IMR-90 (cell line): ENCODE measurements at regions not wholly inside any gene's neighbourhood (a gene's known extent, or its start where the extent isn't known, plus 50 kb on each side); places are given as distances from the start of the nearest gene placed in this dataset.

Experiments used
- ATAC-seq: fragments of 200-7000 bp; cut with Tn5 transposase; 2 replicates; pipeline ENCODE4 v1.9.1; 2020; ENCODE audit warnings: low read depth, mild to moderate bottlenecking, moderate library complexity
- BruUV-seq: library from RNA; stranded (reverse); fragments of 400-500 nt; replicated peaks from 2 replicates; lab custom pipeline; 2021; lab: Mats Ljungman, UMichigan
- CTCF ChIA-PET: fragments of 300-600 bp; formaldehyde crosslinking; extraction: SDS; loops from one replicate; lab custom pipeline; 2021; ENCODE audit warnings: antibody characterized with exemption; lab: Yijun Ruan, JAX
- POLR2A ChIA-PET: fragments of 300-600 bp; sonication (Branson Sonifier 250); formaldehyde crosslinking; loops from one replicate; lab custom pipeline; 2022; ENCODE audit warnings: antibody characterized with exemption; ENCODE audit not compliant: unreplicated experiment; lab: Charles Lee
- DNase-seq: peaks from one replicate; pipeline ENCODE4 v3.0.0; 2013
- H2AFZ ChIP-seq: replicated peaks from 2 replicates; pipeline ENCODE3; 2013; ENCODE audit warnings: low read length, mild to moderate bottlenecking; ENCODE audit not compliant: poor library complexity
- H2AK5ac ChIP-seq: 2 replicates; pipeline ENCODE4 v1.6.1; 2013; ENCODE audit warnings: low read depth, low read length, inconsistent platforms
- H2AK9ac ChIP-seq: replicated peaks from 2 replicates; pipeline ENCODE3; 2013; ENCODE audit warnings: mild to moderate bottlenecking, low read depth, low read length, moderate library complexity; ENCODE audit not compliant: poor library complexity
- H2BK120ac ChIP-seq: 2 replicates; pipeline ENCODE4 v1.6.1; 2013; ENCODE audit warnings: low read depth, low read length, inconsistent platforms
- H2BK15ac ChIP-seq: 3 replicates; pipeline ENCODE4 v1.6.1; 2013; ENCODE audit warnings: low read depth, low read length, inconsistent platforms
- H2BK20ac ChIP-seq: 2 replicates; pipeline ENCODE4 v1.6.1; 2013; ENCODE audit warnings: low read depth, mild to moderate bottlenecking, inconsistent platforms, low read length, moderate library complexity
- H2BK5ac ChIP-seq: 2 replicates; pipeline ENCODE4 v1.6.1; 2013; ENCODE audit warnings: mild to moderate bottlenecking, low read depth, low read length, inconsistent platforms; ENCODE audit not compliant: poor library complexity, severe bottlenecking
- H3K14ac ChIP-seq: replicated peaks from 2 replicates; pipeline ENCODE4 v1.6.1; 2013; ENCODE audit warnings: low read depth, low read length, inconsistent platforms
- H3K18ac ChIP-seq: 2 replicates; pipeline ENCODE4 v1.6.1; 2013; ENCODE audit warnings: low read depth, low read length, control low read depth
- H3K23ac ChIP-seq: 2 replicates; pipeline ENCODE4 v1.6.1; 2013; ENCODE audit warnings: low read depth, low read length, inconsistent platforms
- H3K27ac ChIP-seq: 2 replicates; pipeline ENCODE4 v1.5.1; 2013; ENCODE audit warnings: mild to moderate bottlenecking, control low read depth, low read length; ENCODE audit not compliant: insufficient read depth
- H3K27me3 ChIP-seq: 2 replicates; pipeline ENCODE4 v1.6.1; 2013; ENCODE audit warnings: low read length; ENCODE audit not compliant: control insufficient read depth, insufficient read depth
- H3K36me3 ChIP-seq: 2 replicates; pipeline ENCODE4 v1.6.1; 2013; ENCODE audit warnings: low read length, mixed read lengths; ENCODE audit not compliant: control insufficient read depth, insufficient read depth
- H3K4ac ChIP-seq: 2 replicates; pipeline ENCODE4 v1.6.1; 2013; ENCODE audit warnings: low read depth, low read length, inconsistent platforms
- H3K4me1 ChIP-seq: 2 replicates; pipeline ENCODE4 v1.6.1; 2013; ENCODE audit warnings: low read length, mixed read lengths; ENCODE audit not compliant: control insufficient read depth, insufficient read depth
- H3K4me2 ChIP-seq: 2 replicates; pipeline ENCODE4 v1.6.1; 2013; ENCODE audit warnings: low read depth, mild to moderate bottlenecking, control low read depth, low read length, moderate library complexity
- H3K4me3 ChIP-seq: 2 replicates; pipeline ENCODE4 v1.5.1; 2013; ENCODE audit warnings: low read depth, mild to moderate bottlenecking, control low read depth, low read length, moderate library complexity; ENCODE audit not compliant: insufficient read depth
- H3K56ac ChIP-seq: 2 replicates; pipeline ENCODE4 v1.6.1; 2013; ENCODE audit warnings: low read length, inconsistent platforms; ENCODE audit not compliant: insufficient read depth; ENCODE audit errors: extremely low read depth
- H3K79me1 ChIP-seq, 2 experiments: 2 replicates each; pipeline ENCODE4 v1.6.1; 2013; ENCODE audit warnings: low read length in 2 of 2, inconsistent platforms in 1 of 2, low read depth in 1 of 2
- H3K9ac ChIP-seq: 2 replicates; pipeline ENCODE4 v1.6.1; 2013; ENCODE audit warnings: low read depth, low read length, control low read depth
- H3K9me1 ChIP-seq: 2 replicates; pipeline ENCODE4 v1.6.1; 2013; ENCODE audit warnings: low read length, inconsistent platforms; ENCODE audit not compliant: insufficient read depth
- H3K9me3 ChIP-seq: 2 replicates; pipeline ENCODE4 v1.6.1; 2013; ENCODE audit warnings: low read length; ENCODE audit not compliant: control insufficient read depth, insufficient read depth
- H4K20me1 ChIP-seq: 2 replicates; pipeline ENCODE4 v1.6.1; 2013; ENCODE audit warnings: low read length, inconsistent platforms; ENCODE audit not compliant: insufficient read depth
- H4K5ac ChIP-seq: 2 replicates; pipeline ENCODE4 v1.6.1; 2013; ENCODE audit warnings: mild to moderate bottlenecking, low read depth, low read length, control low read depth
- H4K8ac ChIP-seq, 2 experiments: 2 replicates each; pipeline ENCODE4 v1.6.1; 2013; ENCODE audit warnings: low read depth in 2 of 2, low read length in 2 of 2, control low read depth in 1 of 2, inconsistent platforms in 1 of 2
- H4K91ac ChIP-seq: 2 replicates; pipeline ENCODE4 v1.6.1; 2013; ENCODE audit warnings: low read depth, low read length, inconsistent platforms; ENCODE audit not compliant: insufficient read depth
- BHLHE40 ChIP-seq: fragments of 150-350 bp; IDR thresholded peaks from 2 replicates; pipeline ENCODE4 v1.6.1; 2016; ENCODE audit warnings: mild to moderate bottlenecking, low read depth, low read length
- CEBPB ChIP-seq: IDR thresholded peaks from 2 replicates; pipeline ENCODE4 v1.6.1; 2012; ENCODE audit warnings: low read depth, low read length, improper control_type of control experiment
- CHD1 ChIP-seq: IDR thresholded peaks from 2 replicates; pipeline ENCODE4 v1.6.1; 2012; ENCODE audit warnings: low read depth, low read length, improper control_type of control experiment
- CTCF ChIP-seq: conservative IDR thresholded peaks from 2 replicates; pipeline ENCODE4 v1.5.1; 2012; ENCODE audit warnings: mild to moderate bottlenecking, low read depth, low read length, improper control_type of control experiment
- FOS ChIP-seq: fragments of 150-350 bp; IDR thresholded peaks from 2 replicates; pipeline ENCODE4 v1.6.1; 2016; ENCODE audit warnings: low read depth, low read length
- MAFK ChIP-seq: IDR thresholded peaks from 2 replicates; pipeline ENCODE4 v1.6.1; 2012; ENCODE audit warnings: low read depth, low read length, improper control_type of control experiment
- MAZ ChIP-seq: IDR thresholded peaks from 2 replicates; pipeline ENCODE4 v1.6.1; 2012; ENCODE audit warnings: low read depth, mild to moderate bottlenecking, low read length, improper control_type of control experiment, moderate library complexity, borderline replicate concordance
- MXI1 ChIP-seq: IDR thresholded peaks from 2 replicates; pipeline ENCODE4 v1.6.1; 2012; ENCODE audit warnings: low read depth, mild to moderate bottlenecking, low read length, moderate library complexity, borderline replicate concordance
- NFE2L2 ChIP-seq: fragments of 150-350 bp; IDR thresholded peaks from 2 replicates; pipeline ENCODE4 v1.6.1; 2016; ENCODE audit warnings: low read depth, mild to moderate bottlenecking, low read length
- POLR2A ChIP-seq: IDR thresholded peaks from 2 replicates; pipeline ENCODE4 v1.6.1; 2012; ENCODE audit warnings: mild to moderate bottlenecking, low read depth, low read length
- RAD21 ChIP-seq: IDR thresholded peaks from 2 replicates; pipeline ENCODE4 v1.6.1; 2012; ENCODE audit warnings: low read length, improper control_type of control experiment
- RCOR1 ChIP-seq: IDR thresholded peaks from 2 replicates; pipeline ENCODE4 v1.6.1; 2012; ENCODE audit warnings: mild to moderate bottlenecking, low read length, improper control_type of control experiment; ENCODE audit not compliant: insufficient replicate concordance
- RFX5 ChIP-seq: IDR thresholded peaks from 2 replicates; pipeline ENCODE4 v1.8.0; 2012; ENCODE audit warnings: low read depth, mild to moderate bottlenecking, low read length, moderate library complexity
- SMC3 ChIP-seq: fragments of 150-350 bp; IDR thresholded peaks from 2 replicates; pipeline ENCODE4 v1.6.1; 2016; ENCODE audit warnings: low read depth, mild to moderate bottlenecking, antibody characterized with exemption, low read length, moderate library complexity
- USF2 ChIP-seq: fragments of 150-350 bp; IDR thresholded peaks from 2 replicates; pipeline ENCODE4 v1.6.1; 2017; ENCODE audit warnings: mild to moderate bottlenecking, antibody characterized with exemption, low read length, low read depth
- WGBS, 2 experiments: methylation state at CpG; one replicate each; pipeline versions ENCODE4 v1.1.5 to v1.1.7; 2013; ENCODE audit warnings: missing lambda C conversion rate in 2 of 2; ENCODE audit not compliant: insufficient read length in 1 of 2; ENCODE audit errors: extremely low coverage in 2 of 2; 5-methylcytosine and 5-hydroxymethylcytosine counted together
- dilution Hi-C: fragments of 300-500 bp; cut with HindIII; formaldehyde crosslinking; loops from one replicate; pipeline ENCODE4 v1.14.3; 2018; ENCODE audit warnings: low sequenced_read_pairs; ENCODE audit not compliant: unreplicated experiment
- in situ Hi-C: fragments of 300-500 bp; cut with MboI; formaldehyde crosslinking; loops from 3 replicates; pipeline ENCODE4 v1.14.3; 2019; ENCODE audit warnings: low sequenced_read_pairs, inconsistent platforms, mixed read lengths
- intact Hi-C: fragments of 100-400 bp; cut with micrococcal nuclease; formaldehyde crosslinking; loops from 2 replicates; pipeline ENCODE4 v1.10.0; 2022
- TF ChIP-seq, protein P1 (sequence below): fragments of 150-350 bp; IDR thresholded peaks from 2 replicates; pipeline ENCODE4 v1.6.1; 2016; ENCODE audit warnings: low read depth, mild to moderate bottlenecking, low read length, moderate library complexity, borderline replicate concordance

DNA sequence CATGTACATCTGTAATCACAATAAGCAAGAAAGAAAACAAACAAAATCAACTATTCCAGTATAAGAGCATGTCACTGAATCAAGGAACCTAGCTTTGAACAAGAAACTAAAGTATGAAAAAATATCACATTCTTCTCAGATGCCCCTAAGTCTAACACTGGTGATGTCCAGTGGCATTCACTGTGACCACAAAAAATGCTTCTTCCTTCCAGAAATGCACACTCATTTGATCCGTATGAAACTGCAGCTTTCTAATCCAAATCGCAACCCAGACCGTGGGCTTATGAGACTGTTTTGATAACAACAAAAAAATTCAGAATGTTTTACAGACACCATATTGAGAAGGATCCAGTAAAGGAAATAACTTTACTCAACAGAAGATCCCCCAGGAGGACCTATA is 320.1 kb upstream of the TARS1 start:
- CTCF ChIA-PET: interaction anchor here (0.6 kb wide), 2 partner anchors 27 to 301 kb away, joined by 3 read pairs; no protein-coding TSS in a partner anchor
- TF ChIP-seq BHLHE40 (no peak), CHD1 (no peak), CTCF (no peak), MAZ (no peak), USF2 (no peak), RAD21 (no peak), RFX5 (no peak), POLR2A (no peak), FOS (no peak), CEBPB (0 out of 2 replicates have a peak, but pooled peaks have one; percentile 5), SMC3 (no peak), MAFK (peak; percentile 22; the same call in 1 of the 2 replicates), NFE2L2 (peak; percentile 44; the same call in 1 of the 2 replicates), MXI1 (no peak), RCOR1 (no peak)
- TF ChIP-seq, protein P1, sequence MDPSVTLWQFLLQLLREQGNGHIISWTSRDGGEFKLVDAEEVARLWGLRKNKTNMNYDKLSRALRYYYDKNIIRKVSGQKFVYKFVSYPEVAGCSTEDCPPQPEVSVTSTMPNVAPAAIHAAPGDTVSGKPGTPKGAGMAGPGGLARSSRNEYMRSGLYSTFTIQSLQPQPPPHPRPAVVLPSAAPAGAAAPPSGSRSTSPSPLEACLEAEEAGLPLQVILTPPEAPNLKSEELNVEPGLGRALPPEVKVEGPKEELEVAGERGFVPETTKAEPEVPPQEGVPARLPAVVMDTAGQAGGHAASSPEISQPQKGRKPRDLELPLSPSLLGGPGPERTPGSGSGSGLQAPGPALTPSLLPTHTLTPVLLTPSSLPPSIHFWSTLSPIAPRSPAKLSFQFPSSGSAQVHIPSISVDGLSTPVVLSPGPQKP: no peak

More for the DNA sequence above, 320.1 kb upstream of the TARS1 start:
- H3K27me3 ChIP-seq: no peaks in the 10 kb centered on the region
- no peak overlapping the region for H2AK9ac ChIP-seq
- 0 out of 2 replicates have a peak overlapping the region, but pooled peaks have one; percentile 46 for H2BK20ac ChIP-seq
- peak overlapping the region; percentile 43; the same call in 1 of the 2 replicates for H4K5ac ChIP-seq
- H2AK5ac ChIP-seq: no peak overlapping the region
- no peak overlapping the region for H3K18ac ChIP-seq
- peak overlapping the region; percentile 74 for H2BK5ac ChIP-seq
- no peaks in the 10 kb centered on the region for H3K9me3 ChIP-seq
- H3K4me3 ChIP-seq: no peak overlapping the region
- H3K27ac ChIP-seq: no peak overlapping the region
- dilution Hi-C loops (no loop called here), intact Hi-C loops (no loop called here), in situ Hi-C loops (no loop called here)
- H2BK120ac ChIP-seq: peak overlapping the region; percentile 22; the same call in 1 of the 2 replicates
- no peak overlapping the region for H4K91ac ChIP-seq
- H3K4me1 ChIP-seq: peaks cover 4% of the 10 kb centered on the region; the same call in 1 of the 2 replicates
- no peak overlapping the region for H2BK15ac ChIP-seq
- no CpG with 5 or more reads among the region's 3 CpGs for whole genome bisulfite sequencing, 2 experiments
- ATAC-seq (peak; percentile 98), DNase-seq (peak; percentile 90)
- H4K8ac ChIP-seq: no peak overlapping the region
- no peak overlapping the region for H3K4ac ChIP-seq
- H3K23ac ChIP-seq: no peak overlapping the region
- H3K14ac ChIP-seq: no peak overlapping the region
- no peaks in the 10 kb centered on the region for H3K79me1 ChIP-seq
- no peak overlapping the region for H2AFZ ChIP-seq
- no peaks in the 10 kb centered on the region for H4K20me1 ChIP-seq
- POLR2A ChIA-PET: no interaction called here
- no TSS peak for BruUV-seq
- no peak overlapping the region for H3K9ac ChIP-seq
- no peak overlapping the region for H3K56ac ChIP-seq
- no peak overlapping the region; the same call in 1 of the 2 replicates for H3K4me2 ChIP-seq
- H3K36me3 ChIP-seq: no peaks in the 10 kb centered on the region
- no peaks in the 10 kb centered on the region for H3K9me1 ChIP-seq
